NOMO-1 treated with DMSO at 0.1 percent for 48 hours (cell line): ENCODE measurements at regions not wholly inside any gene's neighbourhood (a gene's known extent, or its start where the extent isn't known, plus 50 kb on each side); places are given as distances from the start of the nearest gene placed in this dataset.
"Not testable (repeated sequence)": the region's sequence is repeated elsewhere in the genome, so short reads cannot be mapped to it uniquely, and the experiment has no call there.

Experiments used
- DNase-seq: peaks from one replicate; lab custom pipeline; 2025; ENCODE audit not compliant: unreplicated experiment; lab: John Stamatoyannopoulos, UW

DNA sequence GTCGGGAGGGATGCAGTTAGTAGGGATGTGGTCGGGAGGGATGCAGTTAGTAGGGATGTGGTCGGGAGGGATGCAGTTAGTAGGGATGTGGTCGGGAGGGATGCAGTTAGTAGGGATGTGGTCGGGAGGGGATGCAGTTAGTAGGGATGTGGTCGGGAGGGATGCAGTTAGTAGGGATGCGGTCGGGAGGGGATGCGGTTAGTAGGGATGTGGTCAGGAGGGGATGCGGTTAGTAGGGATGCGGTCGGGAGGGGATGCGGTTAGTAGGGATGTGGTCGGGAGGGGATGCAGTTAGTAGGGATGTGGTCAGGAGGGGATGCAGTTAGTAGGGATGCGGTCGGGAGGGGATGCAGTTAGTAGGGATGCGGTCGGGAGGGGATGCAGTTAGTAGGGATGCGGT lies 96.2 kb downstream of the BDH1 start:
- not testable (repeated sequence) for DNase-seq

DNA sequence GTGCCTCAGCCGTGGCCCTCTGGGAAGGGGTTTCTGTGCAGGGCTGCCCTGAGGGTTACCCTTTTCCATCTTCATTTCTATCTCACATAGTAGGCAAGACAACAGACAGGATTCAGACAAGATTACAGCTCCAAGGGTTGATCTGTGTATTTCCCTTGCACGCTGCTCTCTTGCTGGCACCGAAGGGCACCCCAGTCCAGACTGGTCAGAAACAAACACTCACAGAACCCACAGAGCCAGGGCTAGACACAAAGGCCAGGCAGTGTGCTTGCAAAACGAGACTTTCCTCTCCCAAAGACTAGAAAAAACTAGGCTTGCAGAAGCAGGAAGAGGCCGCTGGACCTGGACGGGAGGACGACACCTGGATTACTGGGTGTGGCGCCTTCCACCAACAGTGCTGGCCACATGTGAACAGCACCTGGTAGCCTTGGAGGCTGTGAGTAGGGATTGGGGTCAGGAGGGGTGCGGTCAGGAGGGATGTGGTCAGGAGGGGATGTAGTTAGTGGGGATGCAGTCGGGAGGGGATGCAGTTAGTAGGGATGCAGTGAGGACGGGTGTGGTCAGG lies 96.8 kb downstream of the BDH1 start:
- no peak for DNase-seq

DNA sequence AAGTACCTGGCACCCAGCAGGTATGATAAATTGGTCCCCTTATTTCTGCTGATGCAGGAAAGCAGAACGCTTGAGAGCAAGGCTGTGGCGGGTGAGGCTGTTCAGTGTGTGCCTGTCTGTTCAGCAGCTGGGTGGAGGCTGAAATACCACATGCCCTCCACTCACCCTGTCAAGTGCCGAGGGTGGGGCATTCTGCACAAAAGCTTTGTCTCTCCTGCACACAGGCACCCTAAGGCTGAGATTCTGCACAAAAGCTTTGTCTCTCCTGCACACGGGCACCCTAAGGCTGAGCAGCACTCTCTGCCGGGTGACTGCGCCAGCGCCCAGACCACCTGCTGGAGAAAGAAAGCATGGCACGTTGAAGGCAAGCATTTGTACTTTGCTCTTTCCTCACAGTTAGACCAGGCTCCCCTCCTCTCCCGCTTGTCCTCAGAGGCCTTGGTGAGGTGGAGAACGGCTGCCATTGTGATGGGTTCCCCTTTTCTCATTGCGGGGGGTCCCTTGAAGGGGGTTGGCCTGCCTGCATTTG lies 97.5 kb downstream of the BDH1 start:
- no peak for DNase-seq

DNA sequence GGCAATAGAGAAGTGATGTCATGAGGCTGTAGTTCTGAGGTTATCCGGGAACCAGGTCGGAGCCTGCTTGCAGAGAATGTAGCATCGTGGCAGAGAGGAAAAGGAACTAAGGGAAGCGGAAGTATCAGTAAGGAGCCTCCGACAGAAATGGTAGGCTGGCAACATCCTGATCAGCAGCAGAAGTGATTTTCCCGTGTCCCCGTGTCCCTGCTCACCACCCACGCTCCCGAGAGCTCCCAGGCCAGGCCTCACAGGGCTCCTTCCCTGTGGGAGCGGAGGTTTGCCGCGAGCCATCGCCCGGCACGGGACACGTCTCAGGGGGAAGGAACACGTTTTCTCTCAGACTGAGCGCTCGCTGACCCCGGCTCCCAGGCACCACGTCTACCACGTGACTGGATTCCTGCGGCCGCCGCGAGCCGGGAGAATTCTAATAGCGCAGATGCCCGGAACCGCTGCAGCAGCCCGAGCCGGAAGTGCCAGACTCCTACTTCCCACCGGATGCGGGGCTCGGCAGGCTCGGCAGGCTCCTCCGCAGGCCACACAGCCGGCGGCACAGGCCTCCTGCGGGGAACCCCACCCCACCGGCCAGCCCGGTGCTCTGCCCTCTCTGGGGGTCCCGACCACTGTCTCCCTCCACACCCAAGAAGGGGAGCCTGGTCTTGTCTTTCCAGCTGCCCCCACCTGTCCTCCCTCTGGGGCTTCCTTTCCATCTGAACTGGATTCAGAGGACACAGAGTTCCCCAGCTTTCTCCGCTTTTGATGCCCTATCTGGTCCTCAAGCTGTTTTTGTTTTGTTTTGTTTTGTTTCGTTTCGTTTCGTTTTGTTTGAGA lies 99.3 kb downstream of the BDH1 start:
- no peak for DNase-seq

DNA sequence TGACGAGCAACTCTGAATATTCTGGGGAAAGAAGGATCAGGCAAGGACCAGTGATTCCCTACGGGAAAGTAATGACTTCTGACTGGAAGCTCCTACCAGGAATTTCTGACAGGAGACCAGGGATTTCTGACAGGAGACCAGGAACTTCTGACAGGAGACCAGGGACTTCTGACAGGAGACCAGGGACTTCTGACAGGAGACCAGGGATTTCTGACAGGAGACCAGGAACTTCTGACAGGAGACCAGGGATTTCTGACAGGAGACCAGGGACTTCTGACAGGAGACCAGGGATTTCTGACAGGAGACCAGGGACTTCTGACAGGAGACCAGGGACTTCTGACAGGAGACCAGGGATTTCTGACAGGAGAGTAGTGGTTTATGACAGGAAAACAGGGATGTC lies 100.9 kb downstream of the BDH1 start:
- DNase-seq, result not testable (repeated sequence)

DNA sequence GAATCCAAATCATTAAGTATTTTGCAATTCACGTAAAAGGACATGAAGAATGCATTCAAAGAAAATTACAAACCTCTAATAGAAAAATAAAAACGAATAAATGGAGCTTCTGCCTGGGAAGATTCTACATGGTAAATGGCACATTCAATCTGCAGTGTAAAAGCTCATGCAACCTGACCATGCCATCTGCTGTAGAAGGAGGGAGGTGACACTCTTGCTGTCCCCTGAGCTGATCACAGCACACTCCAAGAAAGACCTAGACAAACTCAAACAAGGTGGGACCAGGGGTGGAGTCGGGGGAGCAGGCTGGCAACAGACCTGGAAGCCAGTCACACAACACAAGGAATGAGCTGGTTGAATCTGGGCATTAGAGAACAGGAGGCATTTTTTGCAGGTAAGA lies 101.8 kb downstream of the BDH1 start:
- DNase-seq, result peak; percentile 35

DNA sequence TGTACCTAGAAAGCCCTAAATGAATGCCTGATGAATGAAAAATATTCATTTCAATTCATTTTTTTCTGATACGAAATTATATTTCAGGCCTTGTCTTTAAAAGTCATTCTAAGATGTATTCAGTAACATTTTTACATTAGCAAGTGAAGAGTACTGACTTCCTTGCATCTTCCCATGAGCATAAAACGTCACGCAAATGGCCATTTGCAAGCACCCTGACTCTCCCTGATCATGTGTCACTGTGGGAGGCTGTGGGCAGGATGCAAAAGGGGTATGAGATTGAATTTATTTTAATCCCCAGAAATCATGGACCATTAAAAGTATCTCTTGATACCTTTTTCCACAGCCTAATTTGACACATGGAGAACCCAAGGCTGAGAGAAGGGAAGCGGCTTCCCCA lies 105.0 kb downstream of the BDH1 start:
- DNase-seq, result no peak

DNA sequence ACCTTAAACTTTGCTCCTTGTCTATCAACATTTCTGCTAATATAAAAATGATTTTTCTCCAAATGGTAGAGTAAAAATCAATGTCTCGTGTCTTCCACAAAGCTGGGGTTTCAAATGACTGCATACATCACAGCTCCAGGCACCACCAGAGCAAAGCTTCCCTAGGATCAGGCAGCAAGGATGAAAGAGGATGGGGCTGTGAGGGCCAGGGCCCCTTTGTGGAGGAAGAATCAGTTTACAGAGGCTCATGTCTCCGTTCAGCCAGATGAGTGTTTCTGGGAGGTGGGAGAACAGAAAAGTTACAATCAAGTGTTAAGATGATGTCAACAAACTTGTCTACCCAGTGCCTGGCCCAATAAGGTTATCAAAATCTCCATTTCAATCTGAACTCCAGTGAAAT lies 105.5 kb downstream of the BDH1 start:
- DNase-seq, result no peak

DNA sequence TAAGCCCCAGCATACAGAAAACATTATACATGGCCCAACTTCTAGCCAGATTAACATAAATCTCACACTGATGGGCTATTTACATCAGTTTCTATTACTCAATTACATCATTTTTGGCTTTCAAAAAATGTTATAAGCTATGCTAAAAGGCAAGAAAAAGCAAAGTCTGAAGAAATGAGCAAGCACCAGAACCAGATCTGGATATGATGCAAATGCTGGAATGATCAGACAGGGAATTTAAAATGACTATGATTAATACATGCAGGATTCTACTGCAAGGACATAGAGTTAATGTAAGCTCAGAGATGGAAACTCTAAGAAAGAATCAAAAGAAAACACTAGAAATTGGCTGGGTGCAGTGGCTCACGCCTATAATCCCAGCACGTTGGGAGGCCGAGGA lies 106.6 kb downstream of the BDH1 start:
- DNase-seq, result not testable (repeated sequence)

DNA sequence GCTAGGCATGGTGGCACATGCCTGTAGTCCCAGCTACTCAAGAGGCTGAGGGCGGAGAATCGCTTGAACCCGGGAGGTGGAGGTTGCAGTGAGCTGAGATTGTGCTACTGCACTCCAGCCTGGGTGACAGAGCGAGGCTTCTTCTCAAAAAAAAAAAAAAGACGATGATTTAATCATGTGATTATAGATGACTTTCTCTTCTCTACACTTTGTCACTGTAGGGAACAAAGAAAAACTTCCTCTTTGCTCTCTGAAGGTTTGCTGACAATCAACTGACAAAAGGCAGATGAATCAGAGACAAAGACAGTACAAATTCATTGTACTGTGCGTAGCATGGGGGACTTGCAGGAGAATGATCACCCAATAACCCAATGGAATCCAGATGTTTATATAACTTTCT lies 108.0 kb downstream of the BDH1 start:
- peak; percentile 84 for DNase-seq

DNA sequence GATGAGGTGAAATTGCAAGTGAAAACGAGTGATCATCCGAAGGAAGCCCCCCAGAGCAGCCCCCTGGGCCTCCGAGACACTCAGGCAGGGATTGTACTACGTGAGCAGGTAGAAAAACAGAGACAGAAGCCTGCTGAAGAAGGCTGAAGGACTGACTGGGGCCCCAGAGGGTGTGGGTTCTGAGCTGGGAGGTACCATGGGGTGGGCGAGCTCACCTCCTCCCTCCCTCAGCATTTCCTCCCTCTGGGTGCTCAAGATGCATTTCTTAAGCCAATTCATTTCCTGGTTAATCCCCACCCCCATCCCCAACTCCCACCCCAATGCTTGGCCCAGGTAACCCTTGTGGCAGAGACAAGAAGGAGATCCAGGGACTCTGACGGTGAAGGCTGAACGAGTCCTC lies 108.7 kb downstream of the BDH1 start:
- DNase-seq, result no peak

DNA sequence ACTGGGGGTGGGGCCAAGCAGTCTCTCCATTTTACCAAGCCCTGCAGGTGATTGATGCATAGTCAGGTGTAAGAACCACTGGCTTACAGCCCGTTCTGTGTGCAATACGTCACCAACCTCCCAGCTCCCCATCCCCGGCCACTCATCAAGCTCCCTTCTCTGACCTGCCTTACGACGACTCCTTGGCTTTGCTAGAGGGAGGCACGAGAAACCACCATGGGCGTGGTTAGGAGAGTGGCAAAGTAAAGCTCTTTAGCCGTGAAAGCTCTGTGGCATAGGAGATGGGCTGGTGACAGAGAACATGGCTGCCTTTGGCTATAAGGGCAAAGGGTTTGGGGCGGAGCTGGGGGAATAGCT lies 109.1 kb downstream of the BDH1 start:
- DNase-seq, result no peak

DNA sequence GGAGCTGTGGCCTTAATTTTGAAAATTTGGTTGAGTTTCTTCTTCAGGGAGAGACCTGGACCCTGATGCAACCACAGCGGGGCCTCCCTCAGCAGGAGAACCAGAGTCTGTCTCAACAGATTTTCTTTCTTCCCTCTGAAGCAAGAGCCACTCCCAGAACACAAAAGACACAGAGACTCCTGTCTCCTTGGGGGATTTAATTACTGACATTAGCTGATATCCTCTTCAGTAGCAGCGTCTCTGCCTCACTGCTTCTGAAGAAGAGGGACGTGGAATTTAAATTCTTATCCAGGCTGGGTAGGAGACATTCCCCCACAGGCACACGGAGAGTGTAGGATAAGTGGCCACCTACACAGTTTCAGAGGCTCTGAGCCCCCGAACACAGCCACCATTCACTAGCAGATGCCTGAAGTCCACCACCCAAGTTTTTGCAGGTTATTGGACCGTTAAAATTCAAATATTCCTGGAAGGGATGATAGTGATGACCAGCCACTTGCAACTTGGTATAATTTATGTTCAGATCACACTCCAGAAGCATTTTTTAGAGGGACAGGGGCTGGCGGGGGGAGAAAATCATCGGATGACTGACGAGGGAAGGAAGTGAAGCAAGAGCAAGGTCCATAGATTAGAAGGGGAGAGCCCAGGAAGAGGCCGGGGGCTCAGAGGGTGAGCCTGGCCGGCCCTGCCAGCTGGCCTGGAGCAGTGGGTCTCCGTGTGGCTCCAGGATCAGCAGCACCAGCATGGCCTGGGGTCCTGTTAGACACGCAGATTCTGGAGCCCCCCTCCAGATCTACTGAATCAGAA lies 109.7 kb downstream of the BDH1 start:
- DNase-seq, result no peak

DNA sequence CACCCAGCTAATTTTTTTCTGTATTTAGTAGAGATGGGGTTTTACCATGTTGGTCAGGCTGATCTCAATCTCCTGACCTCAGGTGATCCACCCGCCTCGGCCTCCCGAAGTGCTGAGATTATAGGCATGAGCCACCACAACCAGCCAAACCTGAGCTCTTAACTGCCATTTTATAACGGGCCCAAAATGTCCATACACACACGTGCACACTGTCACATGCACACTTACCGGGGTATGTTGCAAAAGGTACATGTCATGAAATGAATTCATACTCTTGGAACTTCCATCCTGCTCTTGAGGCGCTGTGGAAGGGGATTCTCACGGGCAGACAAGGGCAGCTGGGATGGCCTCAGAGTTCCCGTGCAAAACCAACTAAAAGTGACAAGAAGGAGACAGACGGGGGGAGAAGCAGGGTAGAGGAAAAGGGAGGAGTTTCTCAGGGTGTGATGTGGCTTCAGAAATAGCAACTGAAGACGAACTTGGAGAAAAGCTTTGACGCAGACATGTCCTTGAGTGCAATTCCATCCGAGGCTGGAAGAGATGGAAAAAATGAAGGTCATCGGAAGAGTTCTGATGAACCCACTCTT lies 110.9 kb downstream of the BDH1 start:
- no peak for DNase-seq

DNA sequence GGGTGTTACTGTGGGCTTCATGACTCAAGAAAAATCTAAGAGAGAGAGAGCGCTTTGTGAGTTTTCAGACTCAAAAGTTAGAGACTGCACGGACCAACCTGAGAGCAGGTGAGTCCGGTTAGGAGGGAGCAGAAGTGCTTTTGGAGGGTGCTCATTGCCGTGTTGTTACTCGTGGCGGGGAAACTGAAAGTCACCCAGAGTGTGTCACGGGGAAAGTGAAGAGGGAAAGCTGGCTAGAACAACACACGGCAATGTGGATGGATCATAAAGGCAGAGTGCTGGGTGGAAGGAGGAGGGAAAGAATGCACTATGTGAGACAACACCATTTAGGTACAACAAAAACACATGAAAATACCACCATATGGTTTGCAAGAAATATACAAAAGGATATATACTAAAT lies 112.3 kb downstream of the BDH1 start:
- no peak for DNase-seq

DNA sequence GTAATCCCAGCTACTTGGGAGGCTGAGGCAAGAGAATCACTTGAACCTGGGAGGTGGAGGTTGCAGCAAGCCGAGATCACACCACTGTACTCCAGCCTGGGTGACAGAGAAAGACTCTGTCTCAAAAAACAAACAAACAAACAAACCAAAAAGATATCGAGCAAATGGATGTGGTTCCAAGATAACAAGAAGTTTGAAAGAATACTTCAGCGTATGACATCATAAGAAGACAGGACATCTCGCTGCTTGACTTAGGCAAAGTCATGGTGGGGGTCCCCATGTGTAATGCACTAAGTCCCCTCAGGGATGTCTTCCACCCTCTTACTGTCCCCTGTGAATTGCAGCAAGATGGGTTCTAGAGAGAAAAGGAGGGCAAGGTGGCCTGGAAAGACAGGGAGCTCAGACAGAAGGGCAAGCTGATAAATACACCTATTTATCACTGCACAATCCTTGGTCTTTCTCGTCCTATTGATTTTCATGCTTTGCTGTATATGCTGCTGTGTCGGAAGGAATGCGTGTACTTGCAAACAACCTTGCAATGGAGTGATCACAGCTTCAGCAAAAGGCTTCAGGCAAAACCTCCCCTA lies 115.0 kb downstream of the BDH1 start:
- no peak for DNase-seq

DNA sequence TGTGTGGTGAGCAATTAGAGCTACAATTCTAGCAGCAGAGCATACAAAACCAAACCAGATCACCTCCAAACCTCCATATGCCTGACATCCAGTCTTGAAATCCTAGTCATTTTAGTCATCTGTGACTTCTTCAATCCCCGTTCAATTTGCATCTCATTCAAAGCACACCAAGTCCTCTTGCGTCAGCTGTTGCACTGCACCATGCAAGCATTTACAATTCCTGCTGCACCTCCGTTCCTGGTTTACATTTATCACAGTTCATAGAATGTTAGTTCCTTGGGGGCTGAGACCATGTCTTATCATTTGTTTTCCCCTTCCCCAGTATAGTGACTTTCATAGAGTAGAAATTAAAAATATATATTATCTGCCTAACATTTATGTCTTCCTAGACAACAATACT lies 116.9 kb downstream of the BDH1 start:
- no peak for DNase-seq

DNA sequence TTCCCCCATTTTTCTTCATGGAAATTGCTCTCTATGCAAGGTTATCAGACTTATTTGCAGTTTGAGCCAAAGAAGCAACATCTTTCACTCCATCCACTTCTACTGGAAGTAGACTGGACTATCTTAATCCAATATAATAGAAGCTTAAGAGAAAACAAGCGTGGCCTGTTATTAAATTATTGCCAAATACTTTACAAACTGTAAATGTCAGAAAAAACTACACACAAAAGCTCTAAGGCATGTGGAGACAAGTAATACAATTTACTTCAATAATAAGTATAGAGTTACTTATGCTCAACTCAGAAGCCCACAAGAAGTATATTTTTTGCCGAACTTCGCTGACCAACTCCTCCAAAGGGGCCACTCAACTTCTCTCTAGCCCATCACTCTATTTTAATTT lies 120.3 kb downstream of the BDH1 start:
- DNase-seq, result no peak

DNA sequence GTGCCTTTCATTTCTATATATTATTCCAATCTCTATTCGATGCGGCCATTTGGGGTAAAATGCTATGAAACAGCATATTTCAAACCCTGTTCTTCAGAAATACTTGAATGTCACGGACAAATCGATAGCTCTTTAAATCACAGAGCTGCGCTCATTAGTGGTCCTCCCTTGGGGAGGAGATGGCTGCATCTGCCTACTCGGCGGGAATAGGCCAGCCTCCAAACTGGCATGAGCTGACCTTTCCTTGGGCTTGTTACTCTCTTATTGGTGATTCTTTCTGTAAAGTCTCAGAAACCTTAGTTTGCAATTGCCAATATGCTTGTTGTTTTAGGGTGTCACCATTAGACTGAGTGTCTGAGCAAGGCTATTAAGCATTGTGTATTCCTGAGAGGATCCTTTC lies 120.9 kb downstream of the BDH1 start:
- DNase-seq, result no peak

DNA sequence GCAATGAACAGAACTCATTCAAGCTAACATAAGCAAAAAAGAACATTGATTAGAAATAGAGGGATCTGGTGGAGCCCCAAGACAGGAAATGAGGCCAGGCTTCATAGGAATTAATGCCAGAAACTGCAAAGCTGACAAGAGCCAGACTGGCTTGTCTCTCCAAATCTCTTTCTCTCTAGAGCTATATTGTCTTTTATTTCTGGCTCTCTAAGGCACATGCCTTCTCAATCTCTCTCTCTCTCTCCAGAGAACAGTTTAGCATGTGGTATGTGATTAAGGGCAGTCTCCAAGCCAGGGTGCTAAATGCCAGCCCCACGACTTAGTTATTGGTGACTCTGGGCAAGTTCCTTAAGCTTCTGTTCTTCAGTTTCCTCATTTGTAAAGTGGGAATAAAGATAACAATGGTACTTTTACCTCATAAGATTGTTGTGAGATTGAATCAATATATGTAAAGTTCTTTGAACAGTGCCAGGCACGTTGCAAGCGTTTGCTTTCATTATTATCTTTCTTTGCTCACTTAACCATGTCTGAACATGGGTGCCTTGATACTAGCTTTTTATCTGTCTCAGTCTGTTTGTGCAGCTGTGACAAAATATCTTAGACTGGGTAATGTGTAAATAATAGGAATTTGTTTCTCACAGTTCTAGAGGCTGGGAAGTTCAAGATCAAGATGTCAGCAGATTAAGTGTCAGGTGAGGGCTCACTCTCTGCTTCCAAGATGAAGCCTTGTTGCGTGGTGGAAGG lies 123.2 kb downstream of the BDH1 start:
- DNase-seq, result no peak
